ENCODE measurements at regions not wholly inside any gene's neighbourhood (a gene's known extent, or its start where the extent isn't known, plus 50 kb on each side); places are given as distances from the start of the nearest gene placed in this dataset.

DNA sequence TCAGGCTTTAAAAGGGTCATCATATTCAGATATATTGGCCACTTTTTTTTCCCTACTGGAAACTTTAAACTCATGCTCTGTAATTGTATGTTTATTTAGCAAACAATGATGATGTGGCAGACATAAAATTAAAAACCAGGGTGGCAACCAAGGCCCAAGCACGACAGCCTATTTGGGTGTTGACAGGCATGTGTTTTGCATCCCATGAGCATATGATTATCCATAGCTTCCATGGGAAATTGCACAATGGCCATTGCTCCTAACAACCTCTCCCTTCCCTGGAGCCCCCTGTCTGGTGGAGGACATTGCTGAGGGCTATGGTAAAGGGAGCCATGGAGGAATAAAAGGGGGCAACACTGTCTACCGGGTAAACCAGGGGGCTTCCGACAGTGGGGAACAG lies 134.7 kb downstream of the GAS1 start:
- TF ChIP-seq POLR2A (IDR thresholded peaks at IDR 0.05), result no peak
- TF ChIP-seq, protein P1, sequence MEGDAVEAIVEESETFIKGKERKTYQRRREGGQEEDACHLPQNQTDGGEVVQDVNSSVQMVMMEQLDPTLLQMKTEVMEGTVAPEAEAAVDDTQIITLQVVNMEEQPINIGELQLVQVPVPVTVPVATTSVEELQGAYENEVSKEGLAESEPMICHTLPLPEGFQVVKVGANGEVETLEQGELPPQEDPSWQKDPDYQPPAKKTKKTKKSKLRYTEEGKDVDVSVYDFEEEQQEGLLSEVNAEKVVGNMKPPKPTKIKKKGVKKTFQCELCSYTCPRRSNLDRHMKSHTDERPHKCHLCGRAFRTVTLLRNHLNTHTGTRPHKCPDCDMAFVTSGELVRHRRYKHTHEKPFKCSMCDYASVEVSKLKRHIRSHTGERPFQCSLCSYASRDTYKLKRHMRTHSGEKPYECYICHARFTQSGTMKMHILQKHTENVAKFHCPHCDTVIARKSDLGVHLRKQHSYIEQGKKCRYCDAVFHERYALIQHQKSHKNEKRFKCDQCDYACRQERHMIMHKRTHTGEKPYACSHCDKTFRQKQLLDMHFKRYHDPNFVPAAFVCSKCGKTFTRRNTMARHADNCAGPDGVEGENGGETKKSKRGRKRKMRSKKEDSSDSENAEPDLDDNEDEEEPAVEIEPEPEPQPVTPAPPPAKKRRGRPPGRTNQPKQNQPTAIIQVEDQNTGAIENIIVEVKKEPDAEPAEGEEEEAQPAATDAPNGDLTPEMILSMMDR (IDR thresholded peaks at IDR 0.05), result no peak
